Stimulated activated CD8-positive, alpha-beta memory T cell treated with anti-CD3 and anti-CD28 coated beads, Interleukin-7, amount 100 ng/mL, for 48 hours (primary cell): ENCODE measurements at regions not wholly inside any gene's neighbourhood (a gene's known extent, or its start where the extent isn't known, plus 50 kb on each side); places are given as distances from the start of the nearest gene placed in this dataset.

Experiments used
- DNase-seq, 2 donors: peaks; one replicate each; pipeline ENCODE4 v3.0.0-alpha.2; 2020; ENCODE audit warnings: low read depth in 1 of 2; ENCODE audit errors: extremely low read depth in 1 of 2

DNA sequence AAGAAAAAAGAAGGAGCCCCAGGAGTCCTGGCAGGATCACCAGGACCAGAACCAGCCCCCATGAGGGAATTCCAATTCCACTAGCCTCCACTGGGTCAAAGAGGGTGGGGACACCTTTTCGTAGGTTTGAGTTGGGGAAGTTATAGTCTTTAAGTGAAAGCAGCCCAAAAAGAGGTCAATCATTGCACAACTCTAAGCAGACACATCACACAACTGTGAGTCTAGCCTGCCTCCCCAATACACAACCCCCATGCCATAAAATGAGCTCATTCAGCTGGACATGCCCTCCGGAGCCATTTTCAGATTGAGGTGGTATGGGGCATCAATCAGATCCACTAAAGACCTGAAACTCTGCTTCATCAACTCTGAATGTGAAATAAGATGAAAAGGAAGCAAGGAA is 179.9 kb downstream of the NPHP4 start:
- DNase-seq = no peak

DNA sequence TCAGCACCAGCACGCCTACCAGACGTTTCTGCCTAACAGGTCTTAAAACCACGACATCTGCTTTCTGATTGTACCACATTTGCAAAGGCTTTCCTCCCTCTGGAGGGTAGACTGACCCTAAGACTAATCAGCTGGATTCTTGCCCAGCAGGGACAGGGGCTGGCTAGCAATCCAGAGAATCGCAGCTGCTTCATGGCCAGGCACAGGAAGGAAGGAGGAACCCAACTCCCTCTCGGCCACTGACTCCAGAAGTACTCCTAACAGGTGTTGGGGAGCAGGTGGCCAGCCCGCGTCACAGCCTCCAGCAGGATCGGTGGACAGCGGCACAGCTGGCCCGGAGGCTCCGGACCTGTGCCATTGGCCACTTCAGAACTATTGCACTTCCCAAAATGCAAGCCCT is 180.8 kb downstream of the NPHP4 start:
- DNase-seq = no peak

DNA sequence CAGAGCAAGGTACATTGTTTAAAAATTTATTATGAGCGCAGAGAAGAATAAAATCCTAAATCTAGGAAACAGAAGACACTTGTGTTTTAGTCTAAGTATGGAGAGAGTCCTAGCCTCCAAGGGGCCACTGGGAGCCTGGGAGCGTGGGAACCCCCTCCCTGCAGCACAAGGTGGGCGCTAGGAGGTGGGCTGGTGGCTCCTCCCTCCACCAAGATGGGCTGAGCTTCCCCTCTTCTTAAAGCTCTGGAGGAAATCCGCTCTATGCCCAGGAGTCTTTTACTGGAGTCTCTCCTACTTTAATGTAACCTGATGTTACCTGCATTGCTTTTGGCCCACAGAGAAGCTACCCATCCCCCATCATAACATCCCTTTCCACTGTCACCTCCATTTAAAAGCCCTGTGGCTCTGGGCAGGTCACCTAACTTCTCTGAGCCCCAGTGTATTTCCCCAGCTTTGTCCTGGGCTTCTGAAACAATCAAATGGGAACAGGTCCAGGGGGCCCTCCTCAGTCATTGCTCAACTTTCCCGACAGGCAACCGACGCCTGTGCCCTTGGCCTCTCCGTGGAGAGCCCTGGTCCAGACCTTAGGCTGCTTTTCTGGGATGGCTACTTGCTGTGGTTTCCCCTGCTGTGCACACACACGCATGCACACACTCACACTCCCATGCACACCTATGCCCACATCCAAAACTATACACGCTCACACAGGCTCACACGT is 181.5 kb downstream of the NPHP4 start:
- DNase-seq = no peak

- DNase-seq = no peak
Measured at GRCh38 chr1:5810131-5810530, 182.1 kb downstream of the NPHP4 start.

- no peak for DNase-seq
Measured at GRCh38 chr1:5809207-5809788, 182.9 kb downstream of the NPHP4 start.

DNA sequence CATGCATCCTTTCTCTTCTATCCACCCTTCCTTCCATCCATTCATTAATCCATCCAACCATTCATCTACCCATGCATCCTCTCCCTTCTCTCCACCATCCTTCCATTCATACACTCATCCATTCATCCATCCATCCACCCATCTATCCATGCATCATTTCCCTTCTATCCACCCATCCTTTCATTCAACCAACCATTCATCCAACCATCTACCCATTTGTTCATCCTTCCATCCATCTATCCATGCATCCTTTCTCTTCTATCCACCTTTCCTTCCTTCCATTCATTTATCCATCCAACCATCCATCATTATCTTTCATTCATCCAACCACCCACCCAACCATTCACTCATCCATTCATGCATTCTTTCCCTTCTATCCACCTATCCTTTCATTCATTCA is 188.4 kb downstream of the NPHP4 start:
- no peak for DNase-seq

DNA sequence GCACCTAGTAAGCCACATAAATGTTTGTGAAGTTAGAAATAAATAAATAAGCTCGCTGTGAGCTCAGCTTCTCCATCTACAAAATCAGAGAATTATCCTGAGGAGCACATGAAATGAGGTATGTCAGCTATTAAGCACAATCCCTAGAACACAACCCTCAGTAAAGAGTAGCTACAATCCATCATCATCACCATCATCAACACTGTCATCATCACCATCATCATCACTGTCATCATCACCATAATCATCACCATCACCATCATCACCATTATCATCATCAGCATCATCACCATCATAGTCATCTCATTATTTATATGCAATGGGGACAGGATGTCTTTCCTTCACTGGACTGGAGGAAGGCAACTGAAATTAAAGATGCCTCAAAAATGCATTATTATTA is 189.6 kb downstream of the NPHP4 start:
- no peak for DNase-seq

GRCh38 chr1:5798904-5799303 is 193.3 kb downstream of the NPHP4 start:
- DNase-seq = no peak

GRCh38 chr1:5798151-5798730 is 194.0 kb downstream of the NPHP4 start:
- no peak for DNase-seq

DNA sequence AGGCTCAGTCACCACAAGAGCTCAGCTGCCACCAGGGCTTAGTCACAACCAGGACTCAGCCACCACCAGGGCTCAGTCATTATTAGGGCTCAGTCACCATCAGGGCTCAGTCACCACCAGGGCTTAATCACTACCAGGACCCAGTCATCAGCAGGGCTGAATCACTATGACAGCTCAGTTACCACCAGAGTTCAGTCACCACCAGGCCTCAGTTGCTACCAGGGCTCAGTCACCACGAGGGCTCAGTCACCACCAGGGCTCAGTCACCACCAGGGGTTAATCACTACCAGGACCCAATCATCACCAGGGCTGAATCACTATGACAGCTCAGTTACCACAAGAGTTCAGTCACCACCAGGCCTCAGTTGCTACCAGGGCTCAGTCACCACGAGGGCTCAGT is 196.2 kb downstream of the NPHP4 start:
- DNase-seq = no peak

DNA sequence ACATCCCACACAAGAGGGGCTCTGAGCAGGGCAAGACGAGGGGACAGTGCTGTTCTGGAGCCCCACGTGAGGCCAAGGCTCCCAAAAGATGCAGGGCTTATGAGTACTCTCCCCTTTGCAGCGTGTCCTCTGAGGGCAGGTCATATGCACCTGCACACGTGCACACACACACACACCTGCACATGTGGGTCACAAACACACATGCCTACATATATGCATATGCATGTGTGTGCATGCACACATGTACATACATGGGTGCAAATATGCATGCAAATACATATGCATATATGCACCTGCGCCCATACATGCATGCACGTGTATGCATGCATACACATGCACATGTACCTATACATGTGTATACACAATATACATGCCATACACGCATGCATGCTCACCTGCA is 197.9 kb downstream of the NPHP4 start:
- DNase-seq = no peak

DNA sequence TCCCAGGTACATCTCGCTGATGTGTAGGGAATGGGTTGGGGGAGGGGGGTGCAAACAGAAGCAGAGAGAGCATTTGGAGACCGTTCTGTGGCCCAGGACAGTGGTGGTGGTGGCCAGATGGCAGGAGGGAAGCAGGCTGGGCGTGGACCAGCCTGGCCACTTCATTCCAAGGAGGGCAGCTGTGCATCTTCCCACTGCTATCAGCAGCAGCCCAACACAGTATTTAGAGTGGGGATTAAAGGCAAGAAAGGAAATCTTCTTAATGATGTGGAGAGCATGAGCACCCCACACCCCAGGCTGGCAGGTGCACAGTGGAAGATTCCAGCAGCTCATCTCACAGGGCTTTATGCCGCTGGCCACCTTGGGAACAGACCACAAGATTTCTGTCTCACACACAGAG is 198.7 kb downstream of the NPHP4 start:
- DNase-seq = no peak

GRCh38 chr1:5781079-5781478 is 211.1 kb downstream of the NPHP4 start:
- no peak for DNase-seq

DNA sequence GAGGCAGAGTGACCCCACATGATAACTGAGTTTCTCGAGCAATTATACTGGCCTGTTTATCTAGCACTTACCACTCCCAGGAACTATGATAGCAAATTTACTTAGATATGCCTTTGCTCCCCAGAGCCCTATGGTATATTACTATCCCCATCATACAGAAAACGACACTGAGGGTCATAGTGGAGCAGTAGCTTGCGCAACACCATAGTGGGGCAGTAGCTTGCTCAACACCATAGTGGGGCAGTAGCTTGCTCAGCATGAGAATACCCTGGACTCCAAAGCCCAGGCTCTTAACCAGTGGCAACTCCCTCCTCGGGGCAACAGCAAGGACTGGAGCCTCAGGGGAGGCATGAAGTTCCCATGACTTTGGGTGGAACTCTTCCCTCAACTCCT is 211.9 kb downstream of the NPHP4 start:
- DNase-seq = no peak

DNA sequence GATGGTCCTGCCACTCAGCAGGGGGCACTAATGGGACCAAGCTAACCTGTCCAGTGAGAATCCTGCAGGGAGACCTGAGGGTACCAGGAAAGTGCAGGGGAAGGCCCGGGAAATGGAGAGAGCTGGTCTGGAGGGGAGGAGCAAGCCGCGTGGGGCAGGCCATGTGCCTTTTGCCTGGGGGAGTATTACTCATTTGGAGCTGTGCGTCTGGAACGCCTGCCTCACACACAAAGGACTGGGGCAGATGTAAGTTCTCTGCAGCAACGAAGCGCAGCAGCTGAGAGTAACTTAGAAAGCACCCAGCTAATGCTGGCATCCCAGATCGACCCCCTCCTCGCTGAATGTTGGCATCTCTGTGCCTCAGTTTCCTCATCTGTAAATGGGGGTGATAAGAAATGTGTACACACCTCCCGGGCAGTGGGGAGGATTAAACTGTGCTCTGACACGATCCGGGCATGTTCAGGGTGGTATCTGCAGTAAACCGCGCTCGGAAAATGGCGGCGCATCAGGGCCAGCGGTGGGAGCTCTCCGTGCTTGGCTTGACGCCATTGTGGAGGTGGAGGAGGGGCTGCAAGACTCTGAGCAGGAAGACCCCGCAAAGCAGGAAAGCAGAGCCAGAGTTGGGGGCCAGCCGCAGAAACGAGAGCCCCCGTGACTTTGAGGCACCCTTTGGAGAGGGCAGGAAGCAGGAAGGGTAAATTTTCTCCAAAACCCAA is 212.5 kb downstream of the NPHP4 start:
- no peak for DNase-seq

DNA sequence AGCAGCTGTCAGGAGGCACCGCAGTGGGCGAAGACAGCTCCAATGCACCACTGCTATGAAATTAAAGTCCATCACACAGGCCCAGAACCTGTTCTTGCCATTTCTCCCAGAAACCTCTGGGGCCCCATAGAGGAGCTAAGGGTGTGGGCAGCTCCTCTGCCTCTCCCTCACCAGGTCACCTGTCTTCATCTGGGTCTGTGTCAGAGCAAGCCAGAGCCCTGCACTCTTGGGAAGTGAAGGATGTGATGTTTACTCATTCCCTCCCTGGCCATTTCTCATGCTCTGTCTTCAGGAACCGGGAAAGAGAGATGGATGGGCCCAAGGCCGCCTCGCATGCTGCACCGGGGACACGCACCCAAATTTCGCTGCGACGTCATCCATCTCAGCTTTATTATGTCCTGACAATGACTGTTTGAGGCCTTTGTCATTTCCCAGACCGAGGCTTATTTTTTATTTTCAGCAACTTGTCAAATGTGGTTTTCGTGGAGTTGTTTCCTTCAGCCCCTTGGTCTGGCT is 216.1 kb downstream of the NPHP4 start:
- no peak for DNase-seq

- no peak for DNase-seq
Measured at GRCh38 chr1:5774019-5774418, 218.2 kb downstream of the NPHP4 start.

DNA sequence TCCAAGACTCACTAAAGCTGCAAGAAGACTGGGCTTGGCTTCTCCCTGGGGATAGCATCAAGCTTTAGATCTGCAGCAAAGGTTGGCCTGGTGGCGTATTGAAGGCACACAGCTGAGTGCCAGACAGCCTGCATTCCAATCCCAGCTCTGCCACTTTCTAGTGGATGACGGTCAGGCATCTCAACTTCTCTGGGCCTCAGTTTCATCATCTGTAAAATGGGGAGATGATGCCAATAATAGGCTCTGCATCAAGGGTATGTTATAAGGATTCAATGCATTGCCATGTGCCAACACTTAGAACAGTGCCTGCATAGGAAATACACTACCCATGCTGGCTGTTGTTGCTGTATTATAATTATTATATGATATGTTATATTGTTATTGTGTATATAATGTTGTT is 220.4 kb downstream of the NPHP4 start:
- no peak for DNase-seq

GRCh38 chr1:5770981-5771765 is 221.1 kb downstream of the NPHP4 start:
- no peak for DNase-seq

DNA sequence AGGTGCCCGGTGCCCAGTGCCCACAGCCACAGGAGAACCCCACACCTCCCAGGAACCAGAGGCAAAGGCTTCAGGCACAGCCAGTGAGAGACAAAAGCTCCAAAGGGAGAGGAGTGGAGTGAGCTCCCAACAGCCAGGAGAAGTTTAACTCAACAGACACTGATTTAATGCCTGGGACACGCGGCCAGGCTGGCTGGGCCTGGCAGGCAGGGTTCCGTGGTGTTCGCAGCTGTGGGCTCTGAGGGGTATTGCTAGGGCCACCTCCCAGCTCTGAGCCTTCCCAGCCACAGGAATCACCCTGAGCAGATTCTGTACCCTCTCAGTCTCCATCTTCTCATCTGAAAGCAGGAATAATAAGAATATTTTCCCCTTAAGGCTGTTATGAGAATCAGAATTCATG is 222.5 kb downstream of the NPHP4 start:
- DNase-seq = no peak

DNA sequence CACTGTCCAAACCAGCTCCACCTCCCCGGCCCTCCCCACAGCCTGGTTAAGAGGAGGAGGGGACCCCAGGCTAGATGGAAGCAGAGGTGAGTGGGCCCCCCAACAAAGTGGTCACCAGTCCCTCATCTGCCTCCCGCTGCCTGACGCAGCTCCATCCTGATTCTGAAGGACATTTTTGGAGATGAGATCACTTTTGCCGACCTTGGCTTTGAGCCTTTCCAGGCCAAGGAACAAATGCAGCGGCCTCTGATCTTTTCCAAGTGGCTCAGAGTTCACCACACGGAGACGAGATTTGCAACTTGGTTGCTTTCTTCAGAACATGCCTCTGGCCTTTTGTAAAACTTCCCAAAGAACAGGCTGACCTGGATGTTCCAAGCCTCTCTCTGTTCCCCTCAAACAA is 223.1 kb downstream of the NPHP4 start:
- DNase-seq = no peak
